SK-N-SH (cell line): ENCODE measurements at regions not wholly inside any gene's neighbourhood (a gene's known extent, or its start where the extent isn't known, plus 50 kb on each side); places are given as distances from the start of the nearest gene placed in this dataset.

Source experiments
- CTCF ChIP-seq: fragments of 200-600 bp; sonication (generic); IDR thresholded peaks from 2 replicates; pipeline ENCODE4 v1.6.1; 2017; ENCODE audit warnings: antibody characterized with exemption, mild to moderate bottlenecking, moderate library complexity
- EZH2phosphoT487 ChIP-seq: fragments of 200-600 bp; sonication (generic); IDR thresholded peaks from 2 replicates; pipeline ENCODE4 v1.6.1; 2017; ENCODE audit warnings: low read depth, mixed run types, mild to moderate bottlenecking, antibody characterized with exemption, moderate library complexity, borderline replicate concordance
- GABPA ChIP-seq: IDR thresholded peaks from 2 replicates; pipeline ENCODE4 v1.4.0; 2012; ENCODE audit warnings: low read depth, mild to moderate bottlenecking
- JUND ChIP-seq: IDR thresholded peaks from 2 replicates; pipeline ENCODE4 v1.4.0; 2012
- POLR2AphosphoS5 ChIP-seq: IDR thresholded peaks from 2 replicates; pipeline ENCODE4 v1.6.1; 2012; ENCODE audit warnings: low read depth, low read length
- RFX5 ChIP-seq: IDR thresholded peaks from 2 replicates; pipeline ENCODE4 v1.6.1; 2012; ENCODE audit warnings: mild to moderate bottlenecking, improper control_type of control experiment, low read length
- TAF1 ChIP-seq: IDR thresholded peaks from 2 replicates; pipeline ENCODE4 v1.6.1; 2012; ENCODE audit warnings: low read depth, mild to moderate bottlenecking, low read length, moderate library complexity, borderline replicate concordance

GRCh38 chr14:50045837-50046236 is 70.5 kb downstream of the VCPKMT start:
- TF ChIP-seq EZH2phosphoT487 (no peak), JUND (no peak), RFX5 (no peak), CTCF (no peak), GABPA (no peak), TAF1 (no peak), POLR2AphosphoS5 (no peak)
